H1 (cell line): ENCODE measurements at regions not wholly inside any gene's neighbourhood (a gene's known extent, or its start where the extent isn't known, plus 50 kb on each side); places are given as distances from the start of the nearest gene placed in this dataset.

Source experiments
- CTCF ChIA-PET: fragments of 300-600 bp; sonication (Branson Sonifier 250); formaldehyde crosslinking; loops from one replicate; lab custom pipeline; 2021; ENCODE audit not compliant: partially characterized antibody; lab: Charles Lee
- POLR2A ChIA-PET: fragments of 300-600 bp; sonication (Branson Sonifier 250); formaldehyde crosslinking; loops from one replicate; lab custom pipeline; 2021; ENCODE audit warnings: inconsistent platforms; ENCODE audit not compliant: partially characterized antibody; lab: Charles Lee
- DNase-seq, 2 experiments: peaks; one replicate each; pipeline versions ENCODE4 v3.0.0 to v3.0.0-alpha.2; 2010 to 2022; ENCODE audit warnings: low spot score in 2 of 2, low read depth in 1 of 2, mixed read lengths in 1 of 2
- FAIRE-seq: peaks from 2 replicates; lab custom pipeline; 2011; peaks lifted over from hg19 to GRCh38; lab: Jason Lieb, UNC
- H2AFZ ChIP-seq: 2 replicates; pipeline ENCODE4 v1.8.1; 2012; ENCODE audit warnings: low read length, inconsistent platforms
- H2AK5ac ChIP-seq: 2 replicates; pipeline ENCODE4 v1.6.1; 2013; ENCODE audit warnings: low read depth, low read length
- H2BK120ac ChIP-seq: replicated peaks from 2 replicates; pipeline ENCODE3; 2013; ENCODE audit warnings: low read depth, low read length, inconsistent platforms
- H2BK12ac ChIP-seq: 2 replicates; pipeline ENCODE4 v1.6.1; 2013; ENCODE audit warnings: low read depth, low read length
- H2BK15ac ChIP-seq: 2 replicates; pipeline ENCODE4 v1.6.1; 2013; ENCODE audit warnings: low read length
- H2BK20ac ChIP-seq: 2 replicates; pipeline ENCODE4 v1.6.1; 2013; ENCODE audit warnings: low read length
- H2BK5ac ChIP-seq: 2 replicates; pipeline ENCODE4 v1.6.1; 2013; ENCODE audit warnings: low read depth, low read length
- H3K14ac ChIP-seq: 2 replicates; pipeline ENCODE4 v1.6.1; 2013; ENCODE audit warnings: inconsistent platforms; ENCODE audit not compliant: insufficient read length
- H3K18ac ChIP-seq: 2 replicates; pipeline ENCODE4 v1.6.1; 2013; ENCODE audit warnings: low read length; ENCODE audit errors: extremely low read depth
- H3K23ac ChIP-seq: 2 replicates; pipeline ENCODE4 v1.6.1; 2013; ENCODE audit warnings: inconsistent platforms; ENCODE audit not compliant: insufficient read length
- H3K23me2 ChIP-seq: 2 replicates; pipeline ENCODE4 v1.6.1; 2013; ENCODE audit warnings: low read depth, low read length
- H3K27ac ChIP-seq: 2 replicates; pipeline ENCODE4 v1.6.1; 2011; ENCODE audit warnings: low read depth, low read length, inconsistent platforms
- H3K27me3 ChIP-seq, 4 experiments: replicated peaks in 1 of 4; 1 replicate in 1 of 4; 2 replicates in 3 of 4; pipeline versions ENCODE4 v1.6.1 to v1.8.1; 2011 to 2013; ENCODE audit warnings: low read length in 3 of 4, mild to moderate bottlenecking in 3 of 4, inconsistent platforms in 2 of 4, mixed read lengths in 2 of 4, moderate library complexity in 1 of 4; ENCODE audit not compliant: control insufficient read depth in 3 of 4, insufficient read depth in 3 of 4; ENCODE audit errors: extremely low read depth in 1 of 4
- H3K36me3 ChIP-seq, 4 experiments: 2 replicates each; pipeline versions ENCODE4 v1.6.1 to v1.8.1; 2011 to 2013; ENCODE audit warnings: mild to moderate bottlenecking in 4 of 4, low read length in 3 of 4, moderate library complexity in 2 of 4, control low read depth in 1 of 4, inconsistent platforms in 1 of 4; ENCODE audit not compliant: insufficient read depth in 4 of 4, control insufficient read depth in 2 of 4
- H3K4ac ChIP-seq: replicated peaks from 2 replicates; pipeline ENCODE3; 2013; ENCODE audit warnings: low read length, low read depth, mixed read lengths, inconsistent platforms; ENCODE audit not compliant: insufficient read length
- H3K4me1 ChIP-seq, 4 experiments: replicated peaks in 1 of 4; 1 replicate in 1 of 4; 2 replicates in 3 of 4; pipeline versions ENCODE4 v1.6.1 to v1.8.1; 2011 to 2013; ENCODE audit warnings: low read length in 3 of 4, inconsistent platforms in 2 of 4, mixed read lengths in 1 of 4; ENCODE audit not compliant: insufficient read depth in 4 of 4, control insufficient read depth in 3 of 4
- H3K4me2 ChIP-seq, 2 experiments: 2 replicates each; pipeline versions ENCODE4 v1.6.1 to v1.8.1; 2011 to 2013; ENCODE audit warnings: low read depth in 2 of 2, low read length in 2 of 2, control low read depth in 1 of 2, inconsistent platforms in 1 of 2, mild to moderate bottlenecking in 1 of 2; ENCODE audit not compliant: insufficient read depth in 1 of 2
- H3K4me3 ChIP-seq, 4 experiments: fragments of 200-600, 300-600 bp in 1 of 4; sonication (generic), shearing (Covaris generic), sonication (Bioruptor Twin) in 1 of 4; 2 replicates each; pipeline versions ENCODE4 v1.5.1 to v1.8.1; 2011 to 2016; ENCODE audit warnings: low read length in 4 of 4, low read depth in 3 of 4, control low read depth in 2 of 4, inconsistent platforms in 2 of 4, mild to moderate bottlenecking in 2 of 4, mixed read lengths in 1 of 4, moderate library complexity in 1 of 4; ENCODE audit not compliant: insufficient read depth in 2 of 4; ENCODE audit errors: extremely low read depth in 1 of 4
- H3K56ac ChIP-seq: replicated peaks from 2 replicates; pipeline ENCODE3; 2013; ENCODE audit warnings: low read depth, mild to moderate bottlenecking, mixed read lengths, low read length, inconsistent platforms; ENCODE audit not compliant: insufficient read length
- H3K79me1 ChIP-seq: 2 replicates; pipeline ENCODE4 v1.6.1; 2013; ENCODE audit warnings: low read depth, low read length, control low read depth
- H3K79me2 ChIP-seq, 2 experiments: 2 replicates each; pipeline versions ENCODE4 v1.6.1 to v1.8.1; 2012 to 2013; ENCODE audit warnings: low read length in 2 of 2, mild to moderate bottlenecking in 2 of 2, inconsistent platforms in 1 of 2; ENCODE audit not compliant: insufficient read depth in 2 of 2, control insufficient read depth in 1 of 2
- H3K9ac ChIP-seq, 4 experiments: replicated peaks in 1 of 4; 1 replicate in 1 of 4; 2 replicates in 3 of 4; pipeline versions ENCODE4 v1.6.1 to v1.8.1; 2011 to 2013; ENCODE audit warnings: low read depth in 3 of 4, low read length in 3 of 4, control low read depth in 2 of 4, mild to moderate bottlenecking in 2 of 4, moderate library complexity in 2 of 4, inconsistent platforms in 1 of 4; ENCODE audit errors: extremely low read depth in 1 of 4
- H3K9me3 ChIP-seq, 2 experiments: 2 replicates each; pipeline versions ENCODE4 v1.6.1 to v1.8.1; 2012 to 2013; ENCODE audit warnings: mild to moderate bottlenecking in 2 of 2, moderate library complexity in 2 of 2, control low read depth in 1 of 2, inconsistent platforms in 1 of 2, low read depth in 1 of 2, low read length in 1 of 2, mixed read lengths in 1 of 2; ENCODE audit not compliant: insufficient read depth in 2 of 2
- H4K20me1 ChIP-seq, 2 experiments: replicated peaks in 1 of 2; 2 replicates each; pipeline versions ENCODE3 to v1.8.1; 2011 to 2013; ENCODE audit warnings: inconsistent platforms in 2 of 2, low read length in 2 of 2, mild to moderate bottlenecking in 1 of 2; ENCODE audit not compliant: insufficient read depth in 2 of 2, control insufficient read depth in 1 of 2
- H4K5ac ChIP-seq: 2 replicates; pipeline ENCODE4 v1.6.1; 2013; ENCODE audit warnings: low read length, low read depth, mixed read lengths, inconsistent platforms; ENCODE audit not compliant: insufficient read length
- H4K8ac ChIP-seq: 2 replicates; pipeline ENCODE4 v1.8.0; 2013; ENCODE audit warnings: mild to moderate bottlenecking, moderate library complexity, low read length, inconsistent platforms; ENCODE audit not compliant: insufficient read depth; ENCODE audit errors: extremely low read depth
- H4K91ac ChIP-seq: replicated peaks from 2 replicates; pipeline ENCODE3; 2013; ENCODE audit warnings: low read length, mixed read lengths, inconsistent platforms; ENCODE audit not compliant: insufficient read length
- BRCA1 ChIP-seq: IDR thresholded peaks from 2 replicates; pipeline ENCODE4 v1.6.1; 2012; ENCODE audit warnings: low read depth, low read length, improper control_type of control experiment
- CHD2 ChIP-seq: IDR thresholded peaks from 2 replicates; pipeline ENCODE4 v1.6.1; 2012; ENCODE audit warnings: low read length, improper control_type of control experiment
- PHF8 ChIP-seq: fragments of 200-600 bp; sonication (generic); conservative IDR thresholded peaks from 2 replicates; pipeline ENCODE4 v1.7.1; 2012; ENCODE audit warnings: low read depth, mild to moderate bottlenecking, inconsistent platforms, low read length, moderate library complexity
- POLR2A ChIP-seq, 2 experiments: IDR thresholded peaks; 1 replicate in 1 of 2; 2 replicates in 1 of 2; pipeline ENCODE4 v1.6.1; 2011; ENCODE audit warnings: low read depth in 2 of 2, low read length in 2 of 2, mild to moderate bottlenecking in 2 of 2; ENCODE audit errors: control extremely low read depth in 1 of 2
- POLR2AphosphoS5 ChIP-seq: IDR thresholded peaks from 2 replicates; pipeline ENCODE4 v1.6.1; 2011; ENCODE audit warnings: low read depth, low read length
- RAD21 ChIP-seq, 2 experiments: IDR thresholded peaks in 1 of 2; conservative IDR thresholded peaks in 1 of 2; 2 replicates each; pipeline ENCODE4 v1.6.1; 2011; ENCODE audit warnings: low read depth in 2 of 2, low read length in 2 of 2, improper control_type of control experiment in 1 of 2, inconsistent platforms in 1 of 2, mild to moderate bottlenecking in 1 of 2, moderate library complexity in 1 of 2
- SP1 ChIP-seq: IDR thresholded peaks from 2 replicates; pipeline ENCODE4 v1.6.1; 2011; ENCODE audit warnings: low read depth, low read length
- TAF1 ChIP-seq: IDR thresholded peaks from 2 replicates; pipeline ENCODE4 v1.6.1; 2011; ENCODE audit warnings: mild to moderate bottlenecking, low read depth, low read length
- WGBS, 2 experiments: shearing (Covaris generic) in 1 of 2; methylation state at CpG; one replicate each; pipeline versions ENCODE4 v1.1.6 to v1.1.7; 2013 to 2015; ENCODE audit warnings: low lambda C conversion rate in 2 of 2, mixed read lengths in 2 of 2, inconsistent platforms in 1 of 2, low coverage in 1 of 2, missing lambda C conversion rate in 1 of 2; ENCODE audit not compliant: insufficient replicate concordance in 2 of 2, insufficient coverage in 1 of 2, insufficient read length in 1 of 2; ENCODE audit errors: extremely low coverage in 1 of 2, missing lambda C conversion rate in 1 of 2; 5-methylcytosine and 5-hydroxymethylcytosine counted together

DNA sequence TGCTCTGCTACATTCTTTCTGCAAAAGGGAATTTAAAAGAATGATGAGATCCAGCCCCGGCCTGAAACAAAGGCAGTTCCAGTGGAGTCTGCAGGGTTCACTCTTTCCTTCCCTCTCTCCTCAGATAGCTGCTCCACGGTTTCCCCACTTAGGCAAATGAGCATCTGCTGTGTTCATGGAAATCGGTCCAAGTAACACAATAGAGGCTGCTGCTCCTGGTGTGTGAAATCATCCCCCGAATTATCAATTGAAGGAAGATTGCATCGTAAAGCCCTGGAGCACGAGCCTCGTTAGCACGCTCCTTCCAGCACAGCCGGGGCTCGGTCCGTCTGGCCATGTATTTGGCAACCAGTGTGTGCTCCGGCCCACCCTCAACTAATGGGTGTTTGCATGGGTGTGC lies 108.3 kb upstream of the DPP6 start:
- 77% methylated on average over 12 of the region's 12 CpGs; no CpG with 5 or more reads in 1 of the 2 experiments for WGBS, 2 experiments
- H4K91ac ChIP-seq = no peak overlapping the region
- 0 out of 2 replicates have a peak overlapping the region, but pooled peaks have one; percentile 28 for H2AK5ac ChIP-seq
- no peak overlapping the region for H3K27ac ChIP-seq
- no peaks in the 10 kb centered on the region for H4K20me1 ChIP-seq
- no peaks in the 10 kb centered on the region for H3K36me3 ChIP-seq
- ChIA-PET CTCF (interaction anchor here (1.1 kb wide), 1 partner anchor 43 kb away, joined by 3 read pairs; no protein-coding TSS in a partner anchor), POLR2A (no interaction called here)
- no peak overlapping the region for H3K9ac ChIP-seq
- H4K5ac ChIP-seq = no peak overlapping the region
- H3K56ac ChIP-seq = no peak overlapping the region
- no peaks in the 10 kb centered on the region for H3K79me2 ChIP-seq
- H3K4ac ChIP-seq = no peak overlapping the region
- no peaks in the 10 kb centered on the region; a peak in 1 of 7 replicates for H3K27me3 ChIP-seq
- H2AFZ ChIP-seq = peak overlapping the region; percentile 32; the same call in 1 of the 2 replicates
- no peak overlapping the region for H2BK5ac ChIP-seq
- FAIRE-seq (no peak), DNase-seq (no peak)
- no peak overlapping the region for H3K23ac ChIP-seq
- H3K4me2 ChIP-seq = no peak overlapping the region
- no peaks in the 10 kb centered on the region for H3K23me2 ChIP-seq
- no peak overlapping the region for H3K4me3 ChIP-seq
- no peak overlapping the region for H3K18ac ChIP-seq
- no peak overlapping the region for H3K14ac ChIP-seq
- no peak overlapping the region for H2BK120ac ChIP-seq
- no peak overlapping the region for H2BK12ac ChIP-seq
- H3K9me3 ChIP-seq = peaks cover 31 to 62% of the 10 kb centered on the region in 2 experiments
- TF ChIP-seq RAD21 (IDR thresholded peaks at IDR 0.05 in 1 of 2, conservative IDR thresholded peaks at IDR 0.05 in 1 of 2; ENCODE audit: low read depth in 2 of 2, low read length in 2 of 2) (no peak), POLR2A (IDR thresholded peaks at IDR 0.05; ENCODE audit: control extremely low read depth in 1 of 2, low read depth in 2 of 2, low read length in 2 of 2) (no peak), CHD2 (no peak), POLR2AphosphoS5 (no peak), TAF1 (no peak), PHF8 (no peak), SP1 (no peak), BRCA1 (no peak)
- no peak overlapping the region; the same call in 1 of the 2 replicates for H4K8ac ChIP-seq
- no peak overlapping the region for H2BK15ac ChIP-seq
- no peak overlapping the region for H2BK20ac ChIP-seq
- H3K79me1 ChIP-seq = no peaks in the 10 kb centered on the region
- peaks cover 0 to 4% (median 2%) of the 10 kb centered on the region in 4 experiments; a peak in 1 of 7 replicates for H3K4me1 ChIP-seq
